Vagina (tissue), 2 donors: ENCODE measurements at regions not wholly inside any gene's neighbourhood (a gene's known extent, or its start where the extent isn't known, plus 50 kb on each side); places are given as distances from the start of the nearest gene placed in this dataset.

Source experiments
- CTCF ChIP-seq, 3 experiments: fragments of 450-650 bp in 2 of 3; fragments of 200-600 bp in 1 of 3; sonication (generic) in 1 of 3; IDR thresholded peaks; one replicate each; pipeline ENCODE4 v1.5.1; 2017 to 2019; ENCODE audit warnings: antibody characterized with exemption in 3 of 3, mild to moderate bottlenecking in 2 of 3, moderate library complexity in 2 of 3
- POLR2A ChIP-seq, 2 donors: fragments of 450-650 bp; IDR thresholded peaks; one replicate each; pipeline ENCODE4 v1.6.1; 2017; ENCODE audit warnings: antibody characterized with exemption in 2 of 2, mild to moderate bottlenecking in 2 of 2, moderate library complexity in 2 of 2
- POLR2AphosphoS5 ChIP-seq, 2 donors: sonication (generic); formaldehyde crosslinking; IDR thresholded peaks; one replicate each; pipeline ENCODE4 v1.9.0; 2017; ENCODE audit warnings: antibody characterized with exemption in 2 of 2, mild to moderate bottlenecking in 2 of 2, low read depth in 1 of 2; ENCODE audit not compliant: insufficient read depth in 1 of 2

GRCh38 chr4:67343199-67343598 is 202.1 kb downstream of the CENPC start:
- TF ChIP-seq CTCF (IDR thresholded peaks at IDR 0.05), result no peak
- TF ChIP-seq POLR2AphosphoS5 (IDR thresholded peaks at IDR 0.05; ENCODE audit: insufficient read depth in 1 of 2, low read depth in 1 of 2), result no peak
- no peak for TF ChIP-seq POLR2A (IDR thresholded peaks at IDR 0.05)
